Right hindlimb (tissue), 1 donor: ENCODE measurements at regions not wholly inside any gene's neighbourhood (a gene's known extent, or its start where the extent isn't known, plus 50 kb on each side); places are given as distances from the start of the nearest gene placed in this dataset.

Experiments
- DNase-seq: peaks from one replicate; pipeline ENCODE4 v3.0.0-alpha.2; 2018

DNA sequence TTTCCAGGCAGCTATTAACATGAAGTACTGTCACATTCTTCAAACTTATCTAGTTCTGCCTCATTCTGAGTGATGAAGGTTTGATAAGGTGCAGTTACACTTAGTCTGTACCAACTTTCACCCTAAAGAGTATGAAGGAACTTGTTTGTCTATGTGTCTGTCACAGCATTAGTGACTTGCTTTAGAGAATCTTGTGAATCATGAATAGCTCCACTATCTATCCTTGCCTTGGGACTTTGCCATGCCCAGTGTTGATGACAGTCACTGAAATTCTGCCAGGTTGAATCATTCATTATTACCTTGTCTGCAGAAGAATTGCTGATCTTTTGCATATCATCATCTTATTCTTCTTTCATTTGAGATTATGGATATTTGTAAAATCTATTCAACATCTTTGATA, 50.9 kb upstream of the A1CF start:
- DNase-seq: no peak

DNA sequence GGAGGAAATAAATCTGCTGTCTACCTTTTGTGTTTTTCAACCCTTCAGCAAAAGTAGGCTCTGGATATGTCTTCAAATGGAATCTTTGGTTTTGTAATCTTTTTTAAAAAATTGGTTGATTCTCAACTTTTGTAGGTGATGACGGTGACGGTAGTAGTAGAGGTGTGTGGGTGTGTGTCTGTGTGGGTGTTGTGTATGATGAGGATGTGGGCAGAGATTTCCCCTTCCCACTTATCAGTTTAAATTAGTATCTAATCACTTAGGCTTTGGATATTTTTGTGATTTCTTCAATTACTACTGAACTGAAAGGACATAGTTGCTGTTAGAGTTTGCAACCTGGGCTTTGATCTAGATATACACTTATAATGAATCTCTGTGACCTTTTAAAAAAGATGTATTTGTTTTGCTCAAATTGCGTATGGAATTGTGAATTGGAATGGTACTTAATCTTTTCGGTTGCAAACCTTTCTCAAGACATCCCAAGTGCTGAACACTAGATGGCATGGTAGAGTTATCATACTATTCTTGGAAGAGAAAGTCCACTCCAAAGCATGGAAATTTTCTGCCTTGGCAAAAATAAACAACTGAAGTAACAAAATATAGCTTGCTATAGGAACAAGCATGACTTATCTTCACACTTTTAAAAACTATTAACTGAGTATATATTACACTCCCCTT, 51.9 kb upstream of the A1CF start:
- no peak for DNase-seq

DNA sequence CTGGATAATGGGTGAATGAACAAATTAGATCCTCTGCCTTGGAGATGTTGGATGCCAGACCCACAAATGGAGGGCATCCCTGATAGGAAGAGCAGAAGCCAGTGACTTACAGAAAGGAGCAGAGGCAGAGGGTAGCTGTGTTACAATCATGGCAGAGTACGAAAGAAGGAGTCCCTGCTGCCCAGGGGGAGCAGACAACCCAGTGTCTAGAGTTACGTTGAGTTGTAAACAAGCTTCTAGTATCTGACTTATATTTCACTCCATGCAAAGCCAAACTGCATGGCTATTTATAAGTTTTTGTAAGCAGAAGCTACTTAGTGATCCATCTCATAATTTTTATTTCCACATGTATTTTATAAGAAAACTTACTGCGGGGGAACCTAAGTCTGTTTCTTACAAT, 56.2 kb upstream of the A1CF start:
- DNase-seq: no peak

DNA sequence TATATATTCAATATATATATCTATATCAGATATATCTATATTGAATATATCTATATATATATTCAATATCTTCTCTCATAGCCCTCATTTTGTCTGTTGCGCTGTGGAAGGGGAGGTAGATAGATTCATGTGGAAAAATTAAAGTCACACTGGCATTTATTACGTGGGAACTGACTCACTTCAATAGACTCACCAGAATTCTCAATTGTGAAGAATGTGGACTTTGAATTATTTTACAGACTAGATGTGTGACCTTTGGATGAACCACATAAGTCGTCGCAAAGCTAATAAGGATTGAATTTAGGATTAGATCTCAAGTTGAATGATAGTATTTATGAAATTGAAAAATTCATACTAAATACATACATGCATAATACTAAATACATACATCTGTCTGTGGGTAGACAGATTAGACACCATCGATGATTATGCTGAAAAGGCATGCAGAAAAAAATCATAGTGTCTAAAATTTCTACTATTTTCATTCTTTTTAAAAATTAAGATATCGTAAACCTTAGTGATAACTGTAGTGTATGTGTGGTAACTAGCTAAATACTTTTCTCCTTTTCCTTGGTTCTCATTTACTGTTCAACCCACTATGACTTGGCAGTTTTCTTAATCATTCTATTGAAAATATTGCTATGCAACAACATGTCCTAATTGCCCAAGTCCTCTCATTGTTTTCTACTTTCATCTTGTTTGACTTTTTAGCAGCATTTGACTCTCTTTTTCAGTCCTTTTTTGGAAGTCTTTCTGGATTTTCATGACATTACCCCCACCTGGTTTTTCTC, 61.8 kb upstream of the A1CF start:
- no peak for DNase-seq

- no peak for DNase-seq
These were observed 65.9 kb upstream of the A1CF start for GRCh38 chr10:50951365-50951764.

GRCh38 chr10:50961297-50961696, 75.9 kb upstream of the A1CF start:
- DNase-seq: no peak

- DNase-seq: no peak
These were observed 77.6 kb upstream of the A1CF start for GRCh38 chr10:50963063-50963462.

DNA sequence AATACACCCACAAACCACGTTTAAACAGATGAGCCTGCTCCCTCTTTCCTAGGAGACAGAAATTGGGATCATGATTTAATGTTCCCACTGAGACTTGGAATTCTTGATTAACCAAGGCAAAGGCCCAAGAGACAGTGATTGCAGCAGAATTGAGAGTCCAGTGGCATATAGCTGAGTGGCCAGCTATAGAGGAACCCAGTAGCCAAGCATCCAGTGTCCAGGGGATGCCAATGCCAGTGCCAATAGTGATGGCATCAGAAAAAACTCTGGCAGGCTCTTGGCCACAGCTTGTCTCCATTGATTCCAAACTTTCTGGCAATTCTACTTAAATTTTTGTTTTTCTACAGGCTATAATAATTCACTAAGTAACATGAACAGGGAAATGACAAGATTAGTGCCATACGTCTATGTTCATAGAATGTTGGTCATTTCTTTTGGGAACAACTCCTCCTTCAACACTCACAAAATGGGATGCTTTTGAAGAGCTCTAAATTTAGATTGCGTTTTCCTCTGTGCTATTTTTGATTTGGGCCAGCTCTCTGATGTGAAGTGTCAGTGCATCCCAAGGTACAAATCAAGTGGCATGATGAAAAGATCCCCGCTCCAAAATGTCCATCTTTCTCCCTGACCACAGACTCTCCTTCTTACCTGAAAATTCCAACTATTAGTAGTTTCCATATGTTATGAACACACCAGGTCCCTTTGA, 83.1 kb upstream of the A1CF start:
- no peak for DNase-seq

- no peak for DNase-seq
These were observed 87.2 kb upstream of the A1CF start for GRCh38 chr10:50972591-50972990.

DNA sequence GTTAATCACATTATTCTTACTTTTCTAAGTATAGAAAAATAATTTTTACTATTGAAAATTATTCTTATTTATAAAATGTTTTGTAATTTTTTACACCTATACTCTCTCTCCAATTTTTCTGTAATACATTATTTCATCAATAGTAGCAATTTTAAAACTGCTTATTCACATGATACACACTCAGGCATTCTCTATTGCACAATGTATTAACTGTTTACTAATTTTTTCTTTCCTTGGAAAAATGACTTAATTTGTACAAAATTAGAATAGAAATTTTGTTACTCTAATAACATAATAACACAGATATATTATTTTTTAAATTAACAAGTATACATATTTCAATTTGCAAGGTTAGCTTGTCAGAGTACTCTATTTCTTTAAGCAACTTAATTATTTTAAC, 92.9 kb upstream of the PRKG1 start:
- no peak for DNase-seq

DNA sequence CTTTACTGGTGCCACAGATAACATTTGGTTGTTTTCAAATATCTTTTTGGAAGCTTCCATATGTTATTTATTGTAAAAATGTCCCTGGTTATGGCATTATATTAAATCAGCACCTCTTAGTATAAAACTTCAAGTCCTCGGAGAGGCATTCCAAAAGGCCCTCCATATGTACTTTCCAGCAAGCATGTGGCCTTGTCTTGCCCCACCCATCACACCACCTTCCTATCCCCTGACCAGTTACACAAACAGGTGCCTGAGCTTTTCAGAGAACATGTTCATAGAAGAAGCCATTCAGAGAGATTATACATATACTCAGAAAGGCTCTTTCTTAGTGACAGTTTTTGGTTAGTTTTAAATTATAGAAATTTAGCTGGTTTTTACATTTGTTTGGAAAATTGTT, 92.4 kb upstream of the PRKG1 start:
- no peak for DNase-seq

DNA sequence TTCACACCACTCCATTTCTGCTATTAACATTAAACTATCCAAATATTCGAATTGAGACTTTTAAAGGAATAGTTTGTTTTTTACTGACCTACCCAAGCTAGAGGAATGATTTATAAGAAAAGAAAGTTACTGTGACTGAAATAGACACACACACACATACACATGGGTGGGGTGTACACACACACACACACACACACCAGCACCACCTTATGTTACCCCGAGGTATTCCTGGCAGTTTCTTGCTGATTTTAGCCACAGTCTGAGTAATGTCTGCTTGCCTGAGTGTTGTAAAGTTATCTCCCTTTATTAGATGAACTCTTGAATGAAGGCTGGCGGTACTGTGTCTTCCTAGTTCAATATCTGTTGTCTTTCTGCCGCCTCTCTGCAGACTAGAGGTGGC, 91.3 kb upstream of the PRKG1 start:
- no peak for DNase-seq

DNA sequence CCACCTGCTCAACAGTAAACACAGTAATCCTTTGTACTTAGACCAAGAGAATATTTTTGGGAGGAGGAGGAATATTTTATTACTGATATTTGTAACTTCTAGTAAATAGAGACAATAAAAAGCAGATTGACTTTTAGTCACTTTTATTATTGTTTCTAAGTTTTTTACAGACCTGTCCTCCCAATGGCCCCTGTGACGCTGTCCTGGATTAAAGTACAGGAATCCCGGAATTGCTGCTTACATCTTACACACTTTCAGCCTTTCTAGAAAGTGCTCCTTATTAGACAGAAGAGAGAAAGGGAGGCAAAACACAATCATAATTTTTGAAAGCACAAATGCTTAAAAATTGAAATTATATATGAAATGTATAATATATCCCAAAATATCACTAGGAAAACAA, 86.4 kb upstream of the PRKG1 start:
- DNase-seq: no peak

DNA sequence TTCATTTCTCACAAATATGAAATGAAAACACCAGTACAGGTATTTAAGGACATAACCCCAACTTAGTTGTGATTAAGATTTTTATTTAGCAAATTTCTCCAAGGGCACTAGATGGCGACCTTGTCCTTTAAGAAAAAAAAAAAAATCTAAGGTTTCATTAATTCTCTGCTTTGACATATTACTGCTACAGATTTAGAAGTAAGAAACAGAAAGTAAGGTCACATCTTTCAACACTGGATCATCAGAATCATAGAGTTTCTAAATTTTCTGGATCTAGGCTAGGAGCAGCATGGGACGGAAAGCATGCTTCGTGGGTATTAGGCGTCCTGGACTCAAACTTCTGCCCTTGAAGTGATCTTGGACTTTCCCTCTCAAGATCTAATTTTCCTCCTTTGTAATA, 85.5 kb upstream of the PRKG1 start:
- no peak for DNase-seq

- DNase-seq: peak; percentile 67
These were observed 83.5 kb upstream of the PRKG1 start for GRCh38 chr10:50990568-50991455.

GRCh38 chr10:50991456-50992355, 82.6 kb upstream of the PRKG1 start:
- DNase-seq: peak; percentile 82

DNA sequence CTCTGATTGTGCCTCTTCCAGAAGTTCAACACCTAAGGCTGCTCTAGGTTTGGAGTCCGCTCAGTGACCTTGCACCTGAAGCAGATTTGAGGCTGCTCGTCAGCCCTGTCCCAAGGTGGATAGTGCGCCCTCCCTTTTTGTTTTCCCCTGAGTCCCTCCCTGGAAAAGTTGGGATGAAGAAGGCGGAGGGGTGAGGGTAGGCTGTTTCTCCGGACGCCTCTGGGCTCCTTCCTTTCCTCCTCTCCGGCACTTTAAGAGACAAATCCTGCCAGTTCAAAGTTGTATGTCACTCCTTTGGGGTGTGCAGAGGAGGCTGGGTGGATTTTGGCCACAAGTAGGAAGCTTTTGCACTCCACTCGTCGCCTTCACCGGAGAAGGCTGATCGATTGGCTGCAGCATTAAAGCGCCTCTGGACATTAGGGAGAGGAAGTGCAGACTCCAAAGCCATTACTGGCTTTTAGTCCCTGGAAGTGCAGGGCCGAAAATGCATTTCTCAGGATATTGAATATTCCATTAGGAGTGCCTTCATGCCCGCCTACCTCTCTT, 81.9 kb upstream of the PRKG1 start:
- DNase-seq: peak; percentile 57

DNA sequence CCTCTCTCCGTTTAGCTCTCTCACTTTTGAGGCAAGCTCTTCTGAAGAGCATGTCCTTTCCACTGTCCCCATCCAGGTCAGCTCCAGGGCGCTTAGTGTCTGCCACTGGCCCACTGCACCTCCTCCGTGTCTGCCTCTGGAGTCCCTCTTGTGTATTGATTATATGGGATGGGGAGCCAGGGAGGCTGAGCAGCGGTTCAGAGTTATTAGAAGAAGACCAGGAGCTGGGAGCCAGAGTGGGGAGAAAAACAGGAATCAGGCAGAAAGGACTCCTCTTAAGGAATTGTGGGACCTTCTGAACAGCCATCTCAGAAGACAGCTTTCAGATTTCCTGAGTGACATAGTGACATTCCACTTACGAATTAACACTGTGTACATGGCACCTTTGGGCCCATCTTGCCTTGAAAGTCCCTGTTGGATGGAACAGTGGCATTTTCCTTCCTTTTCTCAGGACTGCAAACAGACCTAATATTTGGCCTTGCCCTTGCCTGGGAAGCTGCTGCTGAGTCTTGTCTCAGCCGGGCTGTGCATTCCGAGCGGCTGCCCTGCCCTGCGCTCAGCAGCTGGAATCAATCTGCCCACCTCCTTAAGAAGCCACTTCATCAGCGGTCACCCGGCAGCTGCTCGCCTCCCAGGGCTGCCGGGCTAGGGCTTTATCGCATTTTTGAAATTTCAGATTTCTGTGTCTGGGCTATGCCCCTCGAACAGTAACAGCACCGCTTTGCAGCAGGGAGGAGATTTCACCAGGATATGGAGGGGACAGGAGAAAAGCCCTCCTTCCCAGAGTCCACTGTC, 81.1 kb upstream of the PRKG1 start:
- peak; percentile 46 for DNase-seq

GRCh38 chr10:50993771-50994251, 80.5 kb upstream of the PRKG1 start:
- no peak for DNase-seq

GRCh38 chr10:50997461-50997860, 76.8 kb upstream of the PRKG1 start:
- DNase-seq: no peak

- DNase-seq: no peak
These were observed 75.1 kb upstream of the PRKG1 start for GRCh38 chr10:50999163-50999562.
